Erythroblast (primary cell): ENCODE measurements at regions not wholly inside any gene's neighbourhood (a gene's known extent, or its start where the extent isn't known, plus 50 kb on each side); places are given as distances from the start of the nearest gene placed in this dataset.

Source experiments
- GATA1 ChIP-seq: IDR thresholded peaks from 2 replicates; pipeline ENCODE4 v1.6.1; 2011; ENCODE audit warnings: low read depth, mild to moderate bottlenecking, control low read depth, low read length, moderate library complexity
- POLR2A ChIP-seq: IDR thresholded peaks from 2 replicates; pipeline ENCODE4 v1.6.1; 2011; ENCODE audit warnings: mild to moderate bottlenecking, low read length

- no peak for TF ChIP-seq GATA1
- no peak for TF ChIP-seq POLR2A
Measured at GRCh38 chr17:77725846-77726245, 232.7 kb upstream of the TNRC6C start.
